Stimulated activated CD4-positive, alpha-beta T cell treated with anti-CD3 and anti-CD28 coated beads, Interleukin-2, amount 100 ng/mL, for 4 hours (primary cell): ENCODE measurements at regions not wholly inside any gene's neighbourhood (a gene's known extent, or its start where the extent isn't known, plus 50 kb on each side); places are given as distances from the start of the nearest gene placed in this dataset.

Experiments
- DNase-seq: peaks from one replicate; pipeline ENCODE4 v3.0.0-alpha.2; 2020; ENCODE audit warnings: low read depth

DNA sequence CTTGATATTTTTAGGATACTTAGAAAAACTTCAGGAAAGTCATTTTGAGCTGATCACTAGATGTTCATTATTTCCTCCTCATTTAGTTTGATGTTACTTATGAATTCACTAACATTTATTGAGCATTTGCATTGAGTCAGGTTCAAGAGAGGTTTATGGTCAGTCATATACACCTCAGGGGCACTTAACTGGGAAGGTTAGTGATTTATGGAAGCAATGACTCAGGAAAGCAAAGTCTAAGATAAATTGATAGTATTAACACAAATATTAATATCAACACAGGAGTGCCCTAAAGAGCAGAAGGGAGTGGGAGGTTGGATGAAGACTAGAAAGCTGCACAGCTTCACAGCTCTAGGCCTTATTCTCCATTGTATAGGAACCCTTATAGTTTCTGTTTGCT is 177.0 kb upstream of the TNFAIP3 start:
- DNase-seq, result no peak

DNA sequence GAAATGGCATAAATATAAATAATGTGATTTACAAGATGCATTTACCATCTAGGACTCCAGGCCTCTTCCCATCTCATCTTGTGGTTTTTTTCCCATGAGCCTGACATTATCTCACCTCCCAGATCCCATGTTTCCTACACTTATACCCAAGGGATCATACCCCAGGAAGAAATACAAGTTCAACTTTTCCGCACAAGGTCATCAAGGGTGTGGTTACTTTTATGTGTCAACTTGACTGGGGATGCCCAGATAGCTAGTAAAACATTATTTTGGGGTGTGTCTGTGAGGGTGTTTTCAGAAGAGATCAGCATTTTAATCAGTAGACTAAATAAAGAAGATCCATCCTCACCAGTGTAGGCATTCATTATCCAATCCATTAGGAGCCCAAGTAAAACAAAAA is 176.3 kb upstream of the TNFAIP3 start:
- DNase-seq, result no peak

DNA sequence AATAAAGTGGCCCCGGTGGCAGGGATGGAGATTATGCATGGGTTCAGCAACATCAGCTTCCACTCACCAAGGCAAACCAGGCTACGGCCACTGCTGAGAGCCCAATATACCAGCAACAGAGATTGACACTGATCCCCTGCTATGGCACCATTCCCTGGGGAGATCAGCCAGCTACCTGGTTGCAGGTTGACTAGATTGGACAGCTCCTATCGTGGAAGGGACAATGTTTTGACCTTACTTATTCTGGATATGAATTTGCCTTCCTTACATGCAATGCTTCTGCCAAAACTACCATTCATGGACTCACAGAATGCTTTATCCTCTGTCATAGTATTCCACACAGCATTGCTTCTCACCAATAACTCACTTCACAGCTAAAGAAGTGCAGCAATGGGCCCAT is 174.8 kb upstream of the TNFAIP3 start:
- DNase-seq, result no peak

DNA sequence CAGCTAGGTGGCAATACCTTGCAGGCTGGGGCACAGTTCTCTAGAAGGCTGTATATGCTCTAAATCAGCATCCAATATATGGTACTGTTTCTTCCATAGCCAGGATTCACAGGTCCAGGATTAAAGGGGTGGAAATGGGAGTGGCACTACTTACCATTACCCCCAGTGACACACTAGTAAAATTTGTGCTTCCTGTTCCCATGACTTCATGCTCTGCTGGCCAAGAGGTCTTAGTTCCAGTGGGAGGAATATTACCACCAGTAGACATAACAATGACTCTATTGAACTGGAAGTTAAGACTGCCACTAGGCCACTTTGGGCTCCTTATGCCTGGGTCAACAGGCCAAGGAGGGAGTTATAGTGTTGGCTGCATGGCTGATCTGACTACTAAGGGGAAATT is 174.3 kb upstream of the TNFAIP3 start:
- DNase-seq, result no peak

DNA sequence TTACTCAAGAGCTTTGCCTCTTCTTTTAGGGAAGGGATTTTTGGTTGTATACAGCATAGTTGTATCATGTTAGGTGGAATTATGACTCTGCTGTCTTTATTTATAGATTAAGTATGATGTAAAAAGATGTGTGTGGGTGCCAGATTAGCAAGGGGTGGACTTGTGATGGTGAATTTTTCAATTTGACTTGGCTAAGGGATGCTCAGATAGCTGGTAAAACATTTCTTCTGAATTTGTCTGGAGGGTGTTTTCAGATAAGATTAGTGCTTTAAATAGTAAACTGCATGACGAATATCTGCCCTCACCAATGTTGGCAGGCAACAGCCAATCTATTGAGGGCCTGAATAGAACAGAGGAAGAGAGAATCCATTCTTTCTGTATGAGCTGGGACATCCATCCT is 173.3 kb upstream of the TNFAIP3 start:
- DNase-seq, result no peak

DNA sequence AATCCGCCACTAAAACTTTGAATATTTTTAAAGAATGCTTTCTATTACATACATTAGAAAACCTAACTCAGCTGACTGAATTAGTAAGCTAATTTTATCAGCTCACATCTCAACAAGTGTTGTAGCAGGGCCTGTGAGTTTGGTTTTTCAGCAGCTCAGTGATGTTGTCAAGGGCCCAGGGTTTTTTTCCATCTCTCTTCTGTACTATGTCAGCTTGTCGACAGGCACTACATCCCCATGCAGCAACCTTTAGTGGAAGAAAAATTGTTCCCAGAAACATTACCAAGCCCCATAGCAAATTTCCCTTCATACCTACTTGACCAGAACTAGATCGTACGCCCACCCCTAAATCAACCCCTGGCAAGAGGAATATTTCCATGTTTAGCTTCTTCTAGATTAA is 170.3 kb upstream of the TNFAIP3 start:
- DNase-seq, result no peak

DNA sequence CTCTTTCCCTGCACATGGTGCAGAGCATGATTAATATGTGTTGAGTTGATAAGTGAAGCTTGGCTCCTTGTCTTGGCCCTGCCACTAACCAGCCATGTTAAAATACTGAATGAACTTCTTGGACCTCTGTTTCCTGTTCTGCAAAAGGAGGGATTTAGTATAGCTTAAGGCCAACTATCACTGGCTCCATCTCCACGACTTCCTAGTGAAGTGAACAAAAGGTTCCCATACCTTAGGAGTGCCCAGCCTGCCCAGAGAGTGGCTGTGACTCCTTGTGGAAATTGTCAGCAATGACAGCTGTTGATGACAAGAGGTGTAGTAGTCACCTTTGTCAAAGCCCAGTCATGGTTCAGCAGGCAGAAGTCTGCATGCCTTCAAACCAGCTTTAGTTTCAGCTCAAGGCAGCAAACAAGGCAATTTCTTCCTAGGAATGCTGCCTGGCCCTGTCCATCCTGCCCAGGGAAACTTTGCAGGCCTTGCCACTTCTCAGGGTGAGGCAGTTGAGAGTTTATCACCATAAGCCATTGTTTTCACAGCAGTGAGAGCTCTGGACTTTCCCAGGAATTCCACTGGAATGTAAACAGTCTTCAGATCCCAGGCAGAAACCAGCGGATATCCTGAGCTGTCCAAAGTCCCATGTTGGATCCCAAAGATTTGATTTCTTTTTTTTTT is 169.7 kb upstream of the TNFAIP3 start:
- DNase-seq, result no peak

DNA sequence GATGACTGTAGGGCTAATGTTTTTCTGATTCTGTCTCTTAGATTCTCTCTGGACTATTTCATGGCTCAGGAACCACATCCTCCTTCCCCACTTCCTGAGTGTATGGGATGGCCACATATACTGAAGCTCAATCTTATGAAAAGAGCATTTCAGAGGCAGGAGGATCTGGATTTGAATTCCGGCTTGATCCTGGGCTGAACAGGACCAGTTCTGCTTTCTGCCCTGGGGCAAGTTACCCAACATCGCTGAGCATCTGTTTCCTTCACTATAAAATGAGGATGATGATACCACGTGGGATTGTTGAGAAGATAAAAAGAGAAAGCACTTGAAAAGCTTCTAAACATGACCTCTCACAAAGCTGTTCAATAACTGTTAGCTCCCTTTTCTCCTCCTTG is 168.4 kb upstream of the TNFAIP3 start:
- DNase-seq, result no peak

DNA sequence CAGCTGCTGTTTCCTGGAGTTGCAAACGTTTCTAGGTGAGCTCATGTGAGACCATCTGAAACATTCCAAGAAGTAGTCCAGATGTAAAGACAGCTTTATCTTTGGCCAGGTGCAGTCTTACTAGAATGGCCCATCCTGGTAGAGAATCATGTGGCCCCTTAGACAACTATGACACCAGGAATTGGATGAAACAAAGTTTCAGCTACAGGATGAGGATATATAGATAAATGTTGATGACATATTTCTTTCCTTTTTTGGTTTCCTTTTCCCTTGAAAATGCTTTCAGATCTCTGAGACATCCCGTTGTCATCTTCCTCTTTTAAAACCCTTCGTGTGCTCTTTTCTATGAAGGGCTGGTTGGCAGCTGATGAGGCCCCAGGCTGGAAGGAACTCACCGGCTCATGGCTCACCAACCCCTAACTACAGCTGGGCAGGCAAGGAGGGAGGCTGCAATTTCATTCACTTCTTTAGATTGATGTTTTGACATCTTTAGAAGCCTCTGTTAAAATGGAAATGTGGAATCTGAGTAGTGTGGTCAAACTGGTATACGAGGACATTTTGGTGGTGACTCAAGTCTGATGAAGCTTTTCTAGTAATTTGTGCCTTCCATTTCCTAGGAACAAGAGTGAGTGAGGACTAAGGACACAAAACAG is 167.9 kb upstream of the TNFAIP3 start:
- no peak for DNase-seq

DNA sequence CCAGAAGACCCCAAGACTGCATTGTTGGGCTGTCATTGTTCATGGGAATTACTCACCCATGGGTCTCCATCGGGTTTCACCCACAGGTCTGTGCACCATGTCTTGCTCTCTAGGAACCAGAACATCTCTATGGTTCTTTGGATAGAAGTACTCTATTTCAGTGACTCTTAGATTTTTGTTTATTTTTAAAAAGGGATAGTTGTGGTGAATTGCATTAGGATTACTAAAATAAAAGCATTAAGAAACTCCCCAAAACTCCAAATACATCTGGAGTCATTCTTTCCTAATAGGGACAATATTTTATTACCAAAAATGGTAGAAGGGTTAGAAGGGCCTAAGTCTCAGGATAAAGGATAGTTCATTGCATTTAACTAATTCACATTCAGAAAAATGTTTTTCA is 166.9 kb upstream of the TNFAIP3 start:
- no peak for DNase-seq

DNA sequence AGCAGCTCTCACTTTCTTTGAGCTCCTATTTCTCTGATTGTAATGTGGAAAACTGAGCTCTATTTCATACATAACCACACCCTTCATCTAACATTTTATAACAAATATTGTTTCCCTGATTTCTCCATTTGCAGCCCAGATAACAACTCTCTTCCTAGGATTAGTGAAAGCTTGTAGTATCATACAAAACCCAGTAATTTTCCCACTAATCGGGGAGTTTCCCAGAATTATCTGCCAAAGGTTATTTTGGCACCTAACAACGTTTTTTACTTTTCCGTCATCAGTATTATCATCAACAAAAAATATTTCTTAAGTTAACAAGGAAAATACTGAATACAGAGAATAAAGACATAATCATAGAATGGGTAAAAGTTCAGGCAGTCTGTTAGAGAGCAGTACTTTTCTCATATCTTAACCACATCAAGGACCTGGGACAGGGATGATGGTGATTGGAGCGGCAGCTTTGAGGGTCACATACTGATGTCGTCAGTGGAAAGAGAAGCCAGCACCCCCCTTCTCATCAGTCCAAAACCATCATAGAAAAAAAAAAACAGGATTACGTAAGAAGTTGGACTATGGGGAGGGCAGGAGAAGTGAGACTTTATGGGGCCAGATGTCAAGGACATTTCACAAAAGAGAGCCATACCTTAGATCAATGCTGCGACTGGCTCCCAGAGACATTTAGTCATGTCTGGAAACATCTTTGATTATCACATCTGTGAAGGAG is 166.1 kb upstream of the TNFAIP3 start:
- DNase-seq, result no peak

DNA sequence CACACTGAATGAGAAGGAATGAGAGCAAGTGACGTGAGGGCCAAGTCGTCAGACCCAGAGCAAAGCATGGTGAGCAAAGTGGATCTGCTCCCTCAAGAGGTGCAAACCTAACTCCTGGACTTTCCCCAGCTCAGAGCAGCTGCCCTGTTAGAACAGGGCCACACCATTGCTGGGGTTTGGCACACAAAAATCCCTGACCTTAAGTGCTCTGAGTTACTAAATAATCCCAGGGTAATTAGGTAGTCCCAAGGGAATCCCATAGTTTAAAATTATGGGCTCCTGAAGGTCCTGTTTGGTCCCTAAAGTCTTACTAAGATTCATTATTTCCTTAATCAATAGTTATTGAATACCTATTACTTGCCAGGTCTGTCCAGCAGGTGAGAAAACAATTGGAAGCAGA is 165.1 kb upstream of the TNFAIP3 start:
- no peak for DNase-seq

DNA sequence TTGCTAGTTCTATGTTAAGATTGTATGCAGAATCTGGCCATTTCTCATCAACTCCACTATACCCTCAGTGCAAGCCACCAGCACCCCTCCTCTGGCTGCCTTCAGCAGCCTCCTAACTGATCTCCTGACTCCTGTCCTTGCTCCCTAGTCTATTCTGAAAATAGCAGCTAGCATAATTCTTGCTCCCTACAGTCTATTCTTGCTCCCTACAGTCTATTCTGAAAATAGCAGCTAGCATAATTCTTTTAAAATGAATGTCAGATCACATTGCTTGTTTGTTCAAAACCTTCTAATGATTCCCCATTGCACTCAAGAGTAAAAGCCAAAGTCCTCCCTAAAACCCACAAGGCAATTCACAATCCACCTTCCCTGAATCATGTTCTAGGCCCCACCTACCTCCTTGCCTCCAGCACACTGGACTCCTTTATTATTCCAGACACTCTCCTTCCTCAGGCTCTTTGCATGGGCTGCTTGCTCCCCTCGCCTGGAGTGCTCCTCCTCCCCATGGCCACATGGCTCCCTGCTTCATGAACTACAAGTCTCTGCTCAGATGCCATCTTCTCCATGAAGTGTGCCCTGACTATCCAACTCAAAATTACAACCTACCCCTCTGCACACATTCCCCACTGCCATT is 164.2 kb upstream of the TNFAIP3 start:
- DNase-seq, result no peak

DNA sequence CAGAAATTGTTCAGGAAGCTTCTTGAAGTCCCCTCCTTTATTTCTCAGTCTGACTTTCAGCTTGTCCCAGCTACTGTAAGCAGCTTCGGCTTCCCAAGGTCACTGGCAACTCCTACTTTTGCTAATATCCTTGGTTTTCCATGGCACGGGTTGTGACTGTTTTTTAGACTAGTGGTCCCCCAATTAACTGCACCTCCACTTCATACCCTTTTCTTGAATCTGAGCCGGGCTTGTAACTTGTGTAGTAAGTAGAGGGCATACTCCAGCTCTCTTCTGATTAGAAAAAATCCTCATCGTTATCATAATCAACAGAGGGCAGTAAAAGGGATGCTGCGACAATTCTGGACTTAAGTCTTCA is 162.3 kb upstream of the TNFAIP3 start:
- no peak for DNase-seq

DNA sequence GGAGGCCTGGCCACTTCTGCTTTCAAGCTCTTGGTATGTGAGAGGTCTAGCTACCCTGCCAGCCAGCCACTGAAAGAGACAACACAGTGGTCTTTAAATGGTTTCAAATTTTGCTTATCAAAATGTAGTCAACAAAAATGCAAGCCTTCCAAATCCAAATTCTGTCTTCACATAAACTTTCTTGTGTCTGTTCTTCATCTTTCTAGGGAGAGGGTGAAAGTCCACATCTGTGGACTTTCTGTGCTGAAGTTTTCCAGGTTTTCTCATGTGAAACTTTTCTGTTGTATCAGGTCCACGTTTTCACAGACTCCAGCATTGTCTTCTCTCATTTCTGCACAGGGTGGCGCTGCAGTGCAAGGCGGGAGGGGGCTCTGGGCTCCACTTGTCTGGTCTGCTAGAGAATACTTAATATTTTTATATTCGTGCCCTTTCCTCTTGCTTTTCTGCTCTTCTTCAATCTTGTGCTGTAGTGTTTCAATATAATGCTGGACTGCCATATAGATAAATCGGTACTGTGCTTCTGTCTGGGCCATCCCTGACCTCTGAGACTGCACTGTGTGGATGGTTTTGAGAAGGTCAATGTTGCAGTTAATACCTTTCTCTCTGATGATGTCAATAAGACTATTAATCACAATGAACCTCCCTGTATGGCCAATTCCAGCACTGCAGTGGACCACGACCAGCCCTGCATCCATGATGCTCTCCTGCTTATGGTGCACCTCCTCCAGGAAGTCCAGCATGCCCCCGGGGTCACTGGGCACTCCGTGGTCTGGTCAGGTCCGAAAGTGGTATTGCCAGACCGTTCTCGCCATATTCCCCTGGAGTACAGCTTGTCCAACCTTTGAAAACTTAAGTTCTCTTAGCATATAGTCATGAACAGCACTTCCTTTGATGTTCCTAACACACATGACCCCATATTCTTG is 161.6 kb upstream of the TNFAIP3 start:
- DNase-seq, result peak; percentile 46

DNA sequence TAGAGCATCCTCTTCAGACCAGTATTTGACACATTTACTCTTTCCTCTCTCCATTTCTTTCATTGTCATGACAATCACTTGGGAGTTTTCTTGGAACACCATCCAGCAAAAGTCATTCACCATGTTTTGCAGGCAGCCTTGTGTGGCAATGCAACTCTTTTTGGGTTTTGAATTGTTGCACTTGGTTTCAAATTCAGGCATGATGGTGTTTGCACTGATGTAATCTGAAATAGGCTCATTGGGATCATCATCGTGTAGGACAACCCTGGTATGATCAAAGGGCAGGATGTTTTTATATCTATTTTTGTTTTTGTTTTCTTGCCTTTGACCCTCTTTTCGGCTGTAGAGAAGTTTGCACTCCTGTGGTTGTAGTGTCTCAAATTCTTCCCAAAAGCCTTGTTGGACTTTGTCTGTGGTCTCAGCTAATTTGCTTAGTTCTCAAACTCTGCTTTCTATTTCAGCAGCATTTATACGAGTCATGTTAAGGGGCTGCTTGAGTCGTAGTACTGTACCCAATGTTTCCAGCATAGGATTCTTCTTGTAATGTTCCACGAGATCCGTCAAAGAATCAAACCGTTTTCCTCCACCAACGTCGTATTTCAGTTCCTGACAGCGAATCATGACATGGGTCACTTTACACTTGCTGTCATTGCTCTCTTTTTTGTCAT is 160.8 kb upstream of the TNFAIP3 start:
- no peak for DNase-seq

DNA sequence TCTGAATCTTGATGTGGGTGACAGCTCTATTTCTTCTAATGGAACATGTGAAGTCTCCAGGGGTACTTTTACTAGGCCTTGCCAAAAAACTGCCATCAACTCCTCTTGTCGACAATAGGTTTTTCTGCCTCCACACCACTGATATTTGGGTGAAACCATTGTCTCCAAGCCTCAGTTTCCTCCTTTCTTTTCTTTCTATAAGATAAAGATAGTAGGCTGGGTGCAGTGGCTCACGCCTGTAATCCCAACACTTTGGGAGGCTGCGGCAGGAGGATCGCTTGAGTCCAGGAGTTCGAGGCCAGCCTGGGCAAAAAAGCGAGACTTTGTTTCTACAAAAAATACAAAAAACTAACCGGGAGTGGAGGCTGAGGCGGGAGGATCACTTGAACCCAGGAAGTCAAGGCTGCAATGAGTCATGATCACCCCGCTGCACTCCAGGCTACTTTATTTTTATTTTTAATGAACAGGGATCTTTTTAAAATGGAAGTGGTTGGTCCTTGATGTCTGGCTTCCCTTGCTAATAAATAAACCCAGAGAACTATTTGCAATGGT is 159.9 kb upstream of the TNFAIP3 start:
- DNase-seq, result no peak

DNA sequence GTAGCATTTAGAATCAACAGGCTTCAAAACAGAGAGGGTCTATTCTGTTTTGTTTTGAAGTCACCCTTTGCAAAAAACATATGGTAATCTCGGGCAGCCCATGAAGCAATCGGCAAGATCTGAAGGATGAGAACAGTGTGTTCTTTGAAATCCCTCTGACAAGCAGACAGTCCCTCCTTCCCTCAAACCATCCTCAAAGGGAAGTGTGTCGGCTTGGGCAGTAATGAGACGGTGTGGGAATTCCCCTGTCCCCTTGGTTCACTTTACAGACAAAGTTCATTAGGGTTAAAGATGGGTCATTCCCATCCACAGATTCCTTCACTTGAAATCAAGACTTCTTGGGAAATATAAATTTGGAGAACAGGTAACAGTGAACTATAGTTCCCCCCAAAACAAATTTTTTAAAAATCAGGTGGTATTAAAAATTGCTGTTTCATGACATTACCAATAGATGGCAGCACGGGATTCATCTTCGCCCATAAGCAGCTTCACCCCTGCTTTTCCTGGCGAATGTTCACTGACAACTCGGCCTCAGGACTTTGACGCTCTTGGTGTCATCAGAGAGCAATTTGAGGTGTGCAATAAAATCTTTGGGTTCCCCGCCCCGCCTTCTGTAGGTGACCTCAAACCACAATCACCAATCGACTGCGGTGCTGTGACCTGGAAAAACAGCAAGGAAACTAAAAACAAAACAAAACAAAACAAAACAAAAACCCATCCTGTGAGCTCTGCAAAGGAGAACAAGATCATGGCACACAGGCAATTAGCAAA is 159.3 kb upstream of the TNFAIP3 start:
- peak; percentile 52 for DNase-seq

DNA sequence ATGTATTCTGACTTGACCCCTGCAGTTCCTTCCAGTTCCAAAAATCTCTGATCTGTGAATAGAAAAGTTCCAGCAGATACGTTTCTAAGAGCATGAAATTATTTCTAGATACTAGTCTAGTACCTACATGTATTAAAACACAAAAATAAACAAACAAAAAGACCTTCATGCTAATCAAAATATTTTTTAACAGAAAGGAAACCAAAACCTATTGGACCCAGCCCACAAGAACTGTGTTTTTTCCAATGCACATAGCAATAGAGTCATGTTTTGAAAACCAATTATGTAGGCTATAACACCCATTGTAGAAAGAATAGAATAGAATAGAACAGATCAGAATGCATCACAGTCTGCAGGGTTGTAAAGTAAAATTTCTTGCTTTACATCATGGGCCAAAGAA is 158.6 kb upstream of the TNFAIP3 start:
- no peak for DNase-seq
